Panc1 (cell line): ENCODE measurements at regions not wholly inside any gene's neighbourhood (a gene's known extent, or its start where the extent isn't known, plus 50 kb on each side); places are given as distances from the start of the nearest gene placed in this dataset.

Source experiments
- ATAC-seq: fragments of 200-7000 bp; cut with Tn5 transposase; 2 replicates; pipeline ENCODE4 v1.9.1; 2020; ENCODE audit warnings: mild to moderate bottlenecking, moderate library complexity
- BruUV-seq: library from RNA; stranded (reverse); fragments of 400-500 nt; replicated peaks from 2 replicates; lab custom pipeline; 2021; lab: Mats Ljungman, UMichigan
- CTCF ChIA-PET: fragments of 300-600 bp; sonication (Branson Sonifier 250); formaldehyde crosslinking; loops from one replicate; lab custom pipeline; 2022; ENCODE audit warnings: antibody characterized with exemption; lab: Charles Lee
- POLR2A ChIA-PET: fragments of 300-600 bp; sonication (Branson Sonifier 250); formaldehyde crosslinking; loops from one replicate; lab custom pipeline; 2022; ENCODE audit warnings: antibody characterized with exemption; lab: Charles Lee
- DNase-seq: peaks from one replicate; pipeline ENCODE4 v3.0.0-alpha.2; 2010; ENCODE audit warnings: low read depth, low spot score
- H3K27ac ChIP-seq: 2 replicates; pipeline ENCODE4 v1.5.1; 2011; ENCODE audit warnings: mild to moderate bottlenecking, low read length, inconsistent platforms
- H3K27me3 ChIP-seq: fragments of 200-500 bp; sonication (Bioruptor generic); 2 replicates; pipeline ENCODE4 v1.6.0; 2014; ENCODE audit warnings: low read length, inconsistent platforms; ENCODE audit not compliant: control insufficient read depth, insufficient read depth
- H3K36me3 ChIP-seq: fragments of 200-500 bp; sonication (Bioruptor generic); 2 replicates; pipeline ENCODE4 v1.5.1; 2014; ENCODE audit warnings: inconsistent platforms, mild to moderate bottlenecking, low read length, moderate library complexity; ENCODE audit not compliant: control insufficient read depth, insufficient read depth
- H3K4me1 ChIP-seq: 2 replicates; pipeline ENCODE4 v1.5.1; 2011; ENCODE audit warnings: inconsistent platforms, mild to moderate bottlenecking, low read length, moderate library complexity; ENCODE audit not compliant: control insufficient read depth, insufficient read depth
- H3K4me3 ChIP-seq, 2 experiments: 2 replicates each; pipeline ENCODE4 v1.5.1; 2011 to 2012; ENCODE audit warnings: low read depth in 2 of 2, low read length in 2 of 2, mild to moderate bottlenecking in 2 of 2, inconsistent platforms in 1 of 2, moderate library complexity in 1 of 2
- H3K9me3 ChIP-seq: fragments of 200-500 bp; sonication (Bioruptor generic); 2 replicates; pipeline ENCODE4 v1.5.1; 2014; ENCODE audit warnings: low read depth, mild to moderate bottlenecking, inconsistent platforms, low read length, moderate library complexity; ENCODE audit not compliant: control insufficient read depth, insufficient read depth
- POLR2AphosphoS5 ChIP-seq: IDR thresholded peaks from 2 replicates; pipeline ENCODE4 v1.6.1; 2012; ENCODE audit warnings: mild to moderate bottlenecking, low read depth, low read length, moderate library complexity
- SIN3A ChIP-seq: IDR thresholded peaks from 2 replicates; pipeline ENCODE4 v1.6.1; 2012; ENCODE audit warnings: low read depth, mild to moderate bottlenecking, low read length, moderate library complexity, borderline replicate concordance; ENCODE audit not compliant: insufficient read depth
- TCF7L2 ChIP-seq: IDR thresholded peaks from 2 replicates; pipeline ENCODE4 v1.6.1; 2011; ENCODE audit warnings: mild to moderate bottlenecking, low read depth, low read length, inconsistent platforms
- in situ Hi-C: cut with HindIII; loops from 2 replicates; pipeline ENCODE4 v1.10.0; 2016; ENCODE audit warnings: low sequenced_read_pairs, low pct_unique_long_range_greater_than_20kb
- intact Hi-C: fragments of 100-400 bp; cut with micrococcal nuclease; formaldehyde crosslinking; loops from one replicate; pipeline ENCODE4 v1.10.0; 2022; ENCODE audit not compliant: unreplicated experiment
- TF ChIP-seq, protein P1 (sequence below): fragments of 450-650 bp; IDR thresholded peaks from 2 replicates; pipeline ENCODE4 v1.5.1; 2017; ENCODE audit warnings: mild to moderate bottlenecking
- TF ChIP-seq, protein P2 (sequence below), 2 experiments: IDR thresholded peaks; 2 replicates each; pipeline ENCODE4 v1.6.1; 2011 to 2012; ENCODE audit warnings: low read depth in 2 of 2, control low read depth in 1 of 2, low read length in 1 of 2, mild to moderate bottlenecking in 1 of 2, moderate library complexity in 1 of 2; ENCODE audit not compliant: insufficient read depth in 1 of 2

DNA sequence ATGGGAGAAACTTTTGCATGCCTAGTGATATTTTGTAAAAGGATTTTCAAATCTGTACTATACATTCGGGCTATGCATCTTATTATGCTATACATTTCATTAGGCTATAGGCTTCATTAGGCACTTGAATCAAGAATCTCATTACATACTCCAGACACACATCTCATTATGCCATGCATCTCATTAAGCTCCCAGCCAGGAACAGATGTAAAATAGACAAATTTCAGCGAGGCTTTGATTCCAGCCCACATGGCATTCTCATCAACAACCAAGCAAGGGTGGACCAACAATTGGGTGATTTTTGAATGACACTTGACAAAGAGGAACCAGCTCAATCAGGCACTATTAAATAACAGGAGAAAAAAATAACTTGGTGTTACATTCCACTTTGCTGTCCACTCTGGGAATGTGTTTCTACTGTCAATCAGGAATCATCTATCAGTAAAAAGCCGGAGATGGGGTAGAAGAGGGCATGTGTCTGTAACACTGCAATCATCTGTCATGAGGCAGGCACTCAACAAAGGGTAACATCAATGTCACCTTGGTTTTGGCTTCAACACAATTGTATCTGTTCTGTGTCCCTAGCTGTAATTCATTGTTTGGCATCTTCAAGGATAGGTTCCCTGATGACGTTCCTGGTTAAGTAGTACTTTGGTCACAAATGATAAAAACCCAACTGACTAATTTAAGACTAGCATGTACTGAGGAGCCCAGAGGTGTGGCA lies 498.6 kb downstream of the EPHA4 start:
- Histone ChIP-seq H3K36me3 (no peaks in the 10 kb centered on the region), H3K4me3 (no peak overlapping the region), H3K27ac (no peak overlapping the region), H3K4me1 (no peaks in the 10 kb centered on the region), H3K9me3 (no peaks in the 10 kb centered on the region), H3K27me3 (no peaks in the 10 kb centered on the region)
- ATAC-seq (no peak), DNase-seq (no peak)
- CTCF ChIA-PET, result no interaction called here
- no TSS peak for BruUV-seq
- POLR2A ChIA-PET, result no interaction called here
- in situ Hi-C loops, result no loop called here
- TF ChIP-seq, protein P1, sequence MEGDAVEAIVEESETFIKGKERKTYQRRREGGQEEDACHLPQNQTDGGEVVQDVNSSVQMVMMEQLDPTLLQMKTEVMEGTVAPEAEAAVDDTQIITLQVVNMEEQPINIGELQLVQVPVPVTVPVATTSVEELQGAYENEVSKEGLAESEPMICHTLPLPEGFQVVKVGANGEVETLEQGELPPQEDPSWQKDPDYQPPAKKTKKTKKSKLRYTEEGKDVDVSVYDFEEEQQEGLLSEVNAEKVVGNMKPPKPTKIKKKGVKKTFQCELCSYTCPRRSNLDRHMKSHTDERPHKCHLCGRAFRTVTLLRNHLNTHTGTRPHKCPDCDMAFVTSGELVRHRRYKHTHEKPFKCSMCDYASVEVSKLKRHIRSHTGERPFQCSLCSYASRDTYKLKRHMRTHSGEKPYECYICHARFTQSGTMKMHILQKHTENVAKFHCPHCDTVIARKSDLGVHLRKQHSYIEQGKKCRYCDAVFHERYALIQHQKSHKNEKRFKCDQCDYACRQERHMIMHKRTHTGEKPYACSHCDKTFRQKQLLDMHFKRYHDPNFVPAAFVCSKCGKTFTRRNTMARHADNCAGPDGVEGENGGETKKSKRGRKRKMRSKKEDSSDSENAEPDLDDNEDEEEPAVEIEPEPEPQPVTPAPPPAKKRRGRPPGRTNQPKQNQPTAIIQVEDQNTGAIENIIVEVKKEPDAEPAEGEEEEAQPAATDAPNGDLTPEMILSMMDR, result no peak
- TF ChIP-seq TCF7L2, result no peak
- TF ChIP-seq POLR2AphosphoS5, result no peak
- TF ChIP-seq SIN3A, result no peak
- TF ChIP-seq, protein P2, sequence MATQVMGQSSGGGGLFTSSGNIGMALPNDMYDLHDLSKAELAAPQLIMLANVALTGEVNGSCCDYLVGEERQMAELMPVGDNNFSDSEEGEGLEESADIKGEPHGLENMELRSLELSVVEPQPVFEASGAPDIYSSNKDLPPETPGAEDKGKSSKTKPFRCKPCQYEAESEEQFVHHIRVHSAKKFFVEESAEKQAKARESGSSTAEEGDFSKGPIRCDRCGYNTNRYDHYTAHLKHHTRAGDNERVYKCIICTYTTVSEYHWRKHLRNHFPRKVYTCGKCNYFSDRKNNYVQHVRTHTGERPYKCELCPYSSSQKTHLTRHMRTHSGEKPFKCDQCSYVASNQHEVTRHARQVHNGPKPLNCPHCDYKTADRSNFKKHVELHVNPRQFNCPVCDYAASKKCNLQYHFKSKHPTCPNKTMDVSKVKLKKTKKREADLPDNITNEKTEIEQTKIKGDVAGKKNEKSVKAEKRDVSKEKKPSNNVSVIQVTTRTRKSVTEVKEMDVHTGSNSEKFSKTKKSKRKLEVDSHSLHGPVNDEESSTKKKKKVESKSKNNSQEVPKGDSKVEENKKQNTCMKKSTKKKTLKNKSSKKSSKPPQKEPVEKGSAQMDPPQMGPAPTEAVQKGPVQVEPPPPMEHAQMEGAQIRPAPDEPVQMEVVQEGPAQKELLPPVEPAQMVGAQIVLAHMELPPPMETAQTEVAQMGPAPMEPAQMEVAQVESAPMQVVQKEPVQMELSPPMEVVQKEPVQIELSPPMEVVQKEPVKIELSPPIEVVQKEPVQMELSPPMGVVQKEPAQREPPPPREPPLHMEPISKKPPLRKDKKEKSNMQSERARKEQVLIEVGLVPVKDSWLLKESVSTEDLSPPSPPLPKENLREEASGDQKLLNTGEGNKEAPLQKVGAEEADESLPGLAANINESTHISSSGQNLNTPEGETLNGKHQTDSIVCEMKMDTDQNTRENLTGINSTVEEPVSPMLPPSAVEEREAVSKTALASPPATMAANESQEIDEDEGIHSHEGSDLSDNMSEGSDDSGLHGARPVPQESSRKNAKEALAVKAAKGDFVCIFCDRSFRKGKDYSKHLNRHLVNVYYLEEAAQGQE (IDR thresholded peaks at IDR 0.05; ENCODE audit: insufficient read depth in 1 of 2, low read depth in 2 of 2, low read length in 1 of 2), result no peak
- intact Hi-C loops, result no loop called here

DNA sequence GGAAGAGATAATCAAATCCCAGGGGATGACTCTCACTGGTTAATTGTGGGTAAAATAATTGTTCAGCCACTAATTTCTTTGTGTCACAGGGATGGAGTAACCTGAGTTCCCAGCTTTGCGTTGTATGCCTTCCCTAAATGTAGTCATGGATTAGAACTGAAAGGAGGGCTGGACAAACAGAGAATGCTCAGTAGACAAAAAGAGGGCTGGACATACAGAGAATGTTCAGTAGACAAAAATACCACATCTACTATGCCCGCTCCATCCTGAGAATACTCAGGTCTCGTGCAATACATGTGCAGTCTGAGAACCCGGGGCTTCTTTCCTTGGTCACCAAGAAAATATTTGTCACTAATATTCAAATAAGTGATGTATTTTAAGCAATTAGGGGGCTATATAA lies 497.9 kb downstream of the EPHA4 start:
- no peak overlapping the region for H3K27ac ChIP-seq
- H3K36me3 ChIP-seq, result no peaks in the 10 kb centered on the region
- ChIA-PET POLR2A (no interaction called here), CTCF (no interaction called here)
- BruUV-seq, result no TSS peak
- H3K4me3 ChIP-seq, result no peak overlapping the region
- in situ Hi-C loops, result no loop called here
- no peak for DNase-seq
- no peaks in the 10 kb centered on the region for H3K9me3 ChIP-seq
- TF ChIP-seq, protein P2 (IDR thresholded peaks at IDR 0.05; ENCODE audit: insufficient read depth in 1 of 2, low read depth in 2 of 2, low read length in 1 of 2), result no peak
- TF ChIP-seq TCF7L2, result no peak
- TF ChIP-seq, protein P1, result no peak
- TF ChIP-seq POLR2AphosphoS5, result no peak
- TF ChIP-seq SIN3A, result no peak
- H3K27me3 ChIP-seq, result no peaks in the 10 kb centered on the region
- intact Hi-C loops, result no loop called here
- no peak for ATAC-seq
- H3K4me1 ChIP-seq, result no peaks in the 10 kb centered on the region
